SIG-M5 (cell line): ENCODE measurements at regions not wholly inside any gene's neighbourhood (a gene's known extent, or its start where the extent isn't known, plus 50 kb on each side); places are given as distances from the start of the nearest gene placed in this dataset.

Experiments used
- DNase-seq: peaks from one replicate; lab custom pipeline; 2025; lab: John Stamatoyannopoulos, UW

DNA sequence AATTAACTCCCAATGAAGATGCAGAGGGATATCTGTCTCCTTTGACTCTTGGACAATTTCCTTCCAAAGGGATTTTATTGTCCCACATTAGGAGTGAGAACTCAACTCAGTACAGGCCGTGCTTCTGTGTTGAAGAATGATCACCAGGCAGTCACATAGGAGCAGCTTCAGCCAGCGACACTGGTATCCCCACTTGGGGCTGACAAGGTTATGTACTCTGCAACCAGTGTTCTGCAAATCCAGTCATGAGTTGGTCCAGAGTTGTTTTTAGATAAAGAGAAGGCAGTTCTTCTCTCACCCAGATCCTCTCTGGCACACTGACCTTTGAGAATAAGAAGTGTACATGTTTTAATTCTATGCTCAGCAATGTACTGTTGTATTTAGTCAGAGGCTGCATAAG lies 415.8 kb downstream of the SETD4 start:
- DNase-seq = no peak

DNA sequence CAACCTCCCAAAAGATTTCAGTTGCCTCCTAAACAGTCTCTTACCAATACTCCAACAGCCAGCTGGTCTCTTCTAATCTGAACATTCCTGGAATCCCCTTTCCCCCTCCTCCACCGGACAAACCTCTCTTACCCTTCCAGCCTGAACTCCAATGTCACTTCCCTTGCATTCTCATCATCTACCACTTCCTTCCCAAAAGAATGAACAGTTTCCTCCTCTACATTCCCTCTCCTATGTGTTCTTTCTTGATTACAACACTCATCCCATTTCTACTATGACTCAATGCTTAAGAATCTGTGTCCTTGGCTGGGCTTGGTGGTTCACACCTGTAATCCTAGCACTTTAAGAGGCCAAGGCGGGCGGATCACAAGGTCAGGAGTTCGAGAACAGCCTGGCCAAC lies 417.1 kb downstream of the SETD4 start:
- DNase-seq = no peak

DNA sequence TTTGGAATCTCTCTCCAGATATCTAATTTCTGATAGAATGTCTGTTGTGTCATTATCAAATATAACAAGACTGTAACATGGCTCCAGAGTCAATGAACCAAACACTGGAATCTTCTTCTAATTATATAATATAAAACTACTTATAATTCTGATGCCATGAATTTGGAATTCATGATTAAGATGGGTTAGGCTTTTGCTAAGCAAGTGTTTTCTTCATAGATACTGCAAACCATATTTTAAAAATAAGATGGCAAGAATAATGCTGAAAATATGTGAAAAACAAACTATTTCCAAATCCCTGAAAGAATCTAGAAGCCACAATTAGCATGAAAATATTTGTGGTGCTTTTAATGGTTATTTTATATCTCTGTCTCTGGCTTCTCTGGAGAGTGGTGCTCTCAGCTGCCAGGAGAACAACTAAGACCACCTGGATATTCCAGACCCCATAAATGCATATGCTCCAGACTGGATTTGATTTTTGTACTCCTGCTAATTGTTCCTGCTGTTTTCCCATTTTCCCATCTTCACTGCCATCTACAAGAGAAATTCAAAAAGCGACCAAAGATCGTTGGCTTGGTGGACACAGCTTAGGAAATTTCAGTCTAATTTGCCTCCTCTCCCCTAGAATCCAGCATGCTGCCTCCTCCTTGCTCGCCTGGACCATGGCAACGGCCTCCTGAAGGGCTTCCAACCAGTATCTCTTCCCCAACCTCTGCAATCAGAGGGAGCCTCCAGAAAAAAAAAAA lies 418.9 kb downstream of the SETD4 start:
- no peak for DNase-seq

DNA sequence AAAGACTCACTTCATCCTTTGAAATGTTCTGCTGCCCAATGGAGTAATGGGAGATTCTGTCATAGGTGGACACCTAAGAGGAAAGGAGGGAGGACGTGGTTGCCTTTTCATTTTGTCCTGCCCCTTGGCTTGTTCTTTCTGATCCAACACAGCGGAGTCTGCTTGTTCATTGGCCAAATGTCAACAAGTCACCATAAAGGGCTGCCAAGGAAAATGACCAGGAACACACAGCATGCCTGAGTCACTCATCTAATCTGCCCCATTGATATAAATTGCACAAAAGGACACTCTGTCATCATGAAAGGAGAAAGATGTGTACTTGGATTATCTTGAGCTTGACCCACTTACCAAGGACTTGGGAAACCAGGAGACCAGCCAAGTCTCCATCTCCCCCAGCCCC lies 422.9 kb downstream of the SETD4 start:
- no peak for DNase-seq

DNA sequence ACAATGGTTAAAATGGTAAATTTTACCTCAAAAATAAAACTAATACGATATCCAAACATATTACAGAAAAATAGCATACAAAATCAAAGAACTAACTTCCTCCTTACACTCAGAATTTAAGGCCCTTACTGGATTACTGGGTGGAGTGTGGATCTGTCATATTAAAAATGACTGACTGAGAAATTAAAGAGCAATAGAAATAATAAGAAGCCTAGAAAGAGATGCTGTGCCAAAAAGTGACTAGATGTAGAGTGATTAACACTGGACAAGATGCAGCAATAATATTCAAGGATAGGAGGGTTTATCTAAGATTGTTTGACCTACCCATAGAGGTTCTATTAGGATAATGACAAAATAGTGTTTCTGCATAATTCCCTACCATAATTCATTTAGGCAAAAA lies 424.3 kb downstream of the SETD4 start:
- no peak for DNase-seq

DNA sequence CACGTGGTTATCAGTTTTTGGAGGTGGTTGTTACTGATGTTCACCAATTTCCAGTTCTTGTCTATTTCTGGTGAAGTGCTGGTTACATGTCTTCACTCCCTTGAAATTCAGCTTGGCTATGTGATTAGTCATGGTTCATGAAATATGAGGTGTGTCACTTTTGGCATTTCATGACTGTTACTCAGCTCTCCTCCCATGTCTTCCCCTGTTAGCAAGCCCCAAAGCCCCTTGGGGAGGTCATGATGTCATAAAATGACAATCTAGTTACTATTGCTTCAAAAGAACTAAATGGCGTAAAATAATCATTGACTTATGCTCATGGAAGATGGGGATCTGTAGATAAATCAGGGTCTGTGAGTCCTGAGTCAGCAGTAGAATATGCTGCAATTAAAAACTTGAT lies 425.1 kb downstream of the SETD4 start:
- no peak for DNase-seq

DNA sequence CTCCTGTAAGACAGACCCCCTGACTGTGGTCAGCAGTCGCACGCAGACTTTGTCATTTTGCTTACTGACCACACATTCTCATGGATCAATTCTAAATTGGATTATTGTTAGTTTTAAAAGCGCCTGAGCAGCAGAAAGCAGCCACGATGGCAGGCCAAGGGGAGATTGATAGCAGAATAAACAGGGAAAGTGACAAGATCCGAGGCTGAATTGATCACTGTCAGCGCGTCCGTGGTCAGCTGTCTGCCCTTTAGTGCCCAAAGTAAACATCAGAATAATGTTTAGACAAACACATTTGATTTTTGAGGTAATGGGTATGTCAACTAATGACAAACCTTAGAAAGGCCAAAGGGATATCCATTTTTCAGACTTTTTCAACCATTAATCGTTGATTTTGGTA lies 426.8 kb downstream of the SETD4 start:
- no peak for DNase-seq

DNA sequence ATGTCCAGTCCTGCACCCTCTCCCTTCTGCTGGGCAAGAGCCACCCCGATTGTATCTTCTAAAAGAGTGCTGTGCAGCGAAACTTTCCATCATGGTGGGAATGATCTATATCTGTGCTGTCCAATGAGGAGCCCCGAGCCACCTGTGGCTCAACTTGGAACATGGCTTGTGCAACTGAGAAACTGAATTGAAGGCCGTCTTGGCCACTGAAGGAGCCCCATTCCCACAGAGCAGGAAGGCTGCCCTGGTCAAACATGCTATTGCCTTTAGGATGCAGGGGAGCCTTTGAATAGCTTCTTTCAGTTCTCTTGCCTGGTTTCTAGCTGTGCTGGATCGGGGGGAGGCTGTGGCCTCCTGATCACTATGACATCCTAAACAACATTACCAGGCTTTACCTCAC lies 427.6 kb downstream of the SETD4 start:
- DNase-seq = no peak

DNA sequence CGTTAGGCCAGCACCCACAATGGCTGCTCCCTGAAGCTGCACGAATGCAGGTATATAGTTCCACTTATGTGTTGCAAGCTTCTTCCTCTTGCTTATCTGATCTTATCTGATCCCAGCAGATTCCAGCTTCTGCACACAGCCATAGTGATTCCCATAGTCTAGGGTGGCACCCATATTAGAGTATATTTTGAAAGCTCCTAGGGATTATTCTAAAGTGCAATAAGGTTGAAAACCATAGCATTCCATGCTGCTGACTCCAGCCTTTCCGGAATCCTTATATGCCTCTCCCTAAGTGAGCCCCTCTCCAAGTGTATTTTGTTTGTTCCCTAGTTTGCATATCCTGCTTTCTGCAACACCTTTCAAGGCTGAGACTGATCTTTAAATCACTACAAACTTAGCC lies 432.0 kb downstream of the SETD4 start:
- DNase-seq = no peak

DNA sequence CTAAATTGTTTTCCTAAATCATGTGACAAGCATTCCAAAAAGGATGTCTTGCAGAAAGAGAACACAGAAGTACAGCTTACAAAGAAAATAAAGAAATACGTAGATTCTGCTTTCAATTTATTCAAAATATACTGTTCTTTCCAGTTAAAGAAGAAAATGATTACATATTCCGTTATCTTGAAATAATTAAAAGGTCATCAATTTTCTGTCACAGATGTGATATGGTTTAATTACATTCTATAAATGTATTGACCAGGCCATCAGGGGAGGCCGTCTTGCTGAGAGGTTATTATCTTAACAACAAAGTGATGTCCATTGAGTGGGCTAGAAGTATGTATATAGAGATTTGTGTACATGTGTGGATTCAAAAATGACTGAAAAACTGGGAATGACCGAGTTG lies 432.9 kb downstream of the SETD4 start:
- DNase-seq = no peak

DNA sequence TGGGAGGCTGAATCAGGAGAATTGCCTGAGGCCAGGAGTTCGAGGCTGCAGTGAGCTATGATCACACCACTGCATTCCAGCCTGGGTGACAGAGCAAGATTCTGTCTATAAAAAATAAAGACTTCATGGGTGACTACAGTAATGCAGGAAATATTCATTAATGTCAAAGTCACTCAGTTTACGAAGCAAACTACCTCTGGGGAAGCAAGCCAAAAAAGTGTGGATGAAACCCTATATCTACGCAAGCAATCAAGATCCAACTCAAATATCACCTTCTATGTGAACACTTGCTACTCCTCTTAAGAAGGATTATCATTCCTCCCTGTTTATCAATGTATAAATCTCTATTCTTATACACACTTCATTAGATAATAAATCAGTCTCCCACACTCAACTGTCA lies 434.8 kb downstream of the SETD4 start:
- DNase-seq = no peak

DNA sequence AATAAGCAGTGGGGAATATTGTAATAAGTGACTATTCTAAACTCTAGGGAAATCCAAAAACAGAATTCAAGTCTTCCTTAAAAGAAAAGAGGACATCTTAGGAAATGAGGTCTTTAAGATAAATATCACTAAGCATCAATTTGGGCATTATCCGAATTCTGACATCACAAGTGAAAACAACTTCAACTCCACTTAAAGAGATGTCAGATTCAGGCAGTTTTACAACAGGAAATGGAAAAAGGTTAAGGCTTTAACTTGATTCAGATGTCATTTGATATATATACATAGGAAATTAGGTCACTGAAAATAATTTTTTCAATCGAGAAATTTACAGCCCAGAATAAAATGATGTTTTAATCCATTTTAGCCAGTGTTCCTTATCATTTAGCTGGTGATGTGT lies 435.4 kb downstream of the SETD4 start:
- DNase-seq = no peak

DNA sequence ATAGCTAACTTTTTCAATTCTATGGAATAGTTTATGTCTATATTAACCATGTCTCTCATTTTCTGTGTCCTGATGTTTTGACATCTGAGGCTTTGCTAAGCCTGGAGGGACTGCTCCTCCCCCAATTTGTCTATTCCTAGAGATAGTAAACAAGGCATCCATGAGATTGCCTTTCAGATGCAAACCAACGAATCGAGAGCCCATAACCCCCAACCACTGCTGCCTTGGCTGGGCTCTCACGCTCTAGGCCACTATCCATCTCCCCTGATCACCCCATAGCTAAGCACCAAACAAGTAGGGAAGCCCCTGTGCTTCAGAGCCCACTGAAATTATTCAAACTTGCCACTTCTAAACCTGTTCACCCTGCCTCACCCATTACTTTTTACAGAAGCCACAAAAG lies 437.7 kb downstream of the SETD4 start:
- no peak for DNase-seq

DNA sequence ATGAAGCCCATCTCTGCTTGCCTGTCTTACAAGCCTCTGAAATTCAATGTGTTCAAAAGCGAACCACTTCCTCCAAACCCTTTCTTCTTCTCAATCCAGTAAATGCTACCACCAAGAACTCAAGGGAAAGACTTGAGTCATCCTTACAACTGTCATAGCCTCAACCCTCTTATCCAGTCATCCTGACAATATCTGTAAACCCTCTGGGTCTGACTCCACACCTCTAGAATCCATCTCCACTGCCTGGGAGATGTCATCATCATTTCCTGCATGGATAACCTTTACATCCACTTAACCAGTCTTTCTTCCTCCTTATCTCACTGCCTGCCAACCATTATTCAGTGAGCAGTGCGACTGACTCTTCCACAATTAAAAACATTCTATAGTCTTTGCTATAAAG lies 441.1 kb downstream of the SETD4 start:
- DNase-seq = no peak

DNA sequence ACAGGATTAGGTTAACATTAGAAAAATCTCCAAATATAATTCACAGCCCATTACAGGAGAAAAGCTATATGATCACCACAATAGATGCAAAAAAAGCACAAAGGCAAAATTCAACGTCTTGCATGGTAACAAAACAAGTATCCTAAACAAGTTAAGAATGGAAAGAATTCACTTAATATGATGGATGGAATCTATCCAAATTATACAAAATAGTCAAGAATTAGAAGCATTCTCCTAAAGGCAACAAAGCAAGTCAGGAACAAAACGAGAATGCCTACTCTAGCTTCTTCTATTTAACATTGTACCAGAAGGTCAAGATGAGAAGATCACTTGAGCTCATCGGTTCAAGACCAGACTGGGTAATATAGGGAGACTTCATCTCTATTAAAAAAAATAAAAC lies 442.8 kb downstream of the SETD4 start:
- no peak for DNase-seq

DNA sequence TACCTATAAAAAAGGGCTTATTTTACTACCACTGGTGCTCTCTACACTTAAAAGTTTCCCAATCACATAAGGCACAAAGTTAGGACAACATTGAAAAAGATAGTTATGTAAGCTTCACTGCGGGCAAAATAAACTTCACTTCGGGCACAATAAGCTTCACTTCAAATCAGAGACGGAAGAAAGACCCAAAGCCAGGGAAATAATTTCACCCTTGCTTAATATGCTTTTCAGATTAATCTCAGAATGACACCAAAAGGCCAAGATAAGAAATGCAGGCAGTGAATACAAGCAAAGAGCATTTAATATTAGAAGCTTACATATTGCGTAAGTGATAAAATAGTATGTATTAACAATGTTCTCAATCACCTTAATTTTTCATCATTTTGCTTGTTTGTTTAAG lies 444.2 kb downstream of the SETD4 start:
- no peak for DNase-seq

DNA sequence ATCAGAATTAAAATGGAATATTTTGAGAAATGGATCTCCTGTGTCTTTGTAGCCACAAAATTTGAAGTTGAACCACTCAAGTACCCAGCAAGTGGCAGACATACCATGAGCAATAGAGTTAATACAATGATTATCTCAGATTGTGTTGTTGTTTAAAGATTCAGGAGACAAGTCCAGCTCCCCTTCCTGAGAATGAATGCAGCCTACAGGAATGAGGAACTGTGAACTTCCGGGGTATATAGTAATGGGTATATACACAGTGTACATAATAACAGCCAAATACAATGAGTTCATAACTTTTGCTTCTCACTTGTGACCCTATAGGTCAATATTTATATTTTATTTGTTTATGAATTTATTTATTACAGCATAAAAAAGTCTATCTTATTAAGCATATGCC lies 445.0 kb downstream of the SETD4 start:
- DNase-seq = no peak

DNA sequence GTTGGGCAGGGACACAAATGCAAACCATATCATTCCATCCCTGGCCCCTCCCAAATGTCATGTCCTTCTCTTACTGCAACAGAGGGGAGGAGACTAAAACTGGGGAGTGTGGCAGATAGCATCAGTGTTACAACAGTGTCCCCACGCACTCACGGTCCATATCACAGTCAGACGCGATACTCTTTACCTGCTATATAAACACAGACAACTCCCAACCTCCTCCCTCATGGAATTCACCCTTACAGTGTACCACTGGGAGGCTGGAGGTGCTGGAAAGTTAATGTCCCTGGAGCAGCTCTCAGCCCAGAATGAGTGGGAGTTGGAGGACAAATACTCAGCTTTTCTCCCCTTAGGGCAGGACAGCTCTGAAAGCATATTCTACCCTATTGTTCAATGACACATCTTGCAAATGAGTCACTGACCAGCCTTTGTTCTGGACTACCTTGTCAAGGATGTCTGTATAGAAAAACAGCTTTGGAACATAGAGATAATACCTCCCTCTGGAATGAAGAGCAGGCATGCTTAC lies 445.9 kb downstream of the SETD4 start:
- DNase-seq = no peak

DNA sequence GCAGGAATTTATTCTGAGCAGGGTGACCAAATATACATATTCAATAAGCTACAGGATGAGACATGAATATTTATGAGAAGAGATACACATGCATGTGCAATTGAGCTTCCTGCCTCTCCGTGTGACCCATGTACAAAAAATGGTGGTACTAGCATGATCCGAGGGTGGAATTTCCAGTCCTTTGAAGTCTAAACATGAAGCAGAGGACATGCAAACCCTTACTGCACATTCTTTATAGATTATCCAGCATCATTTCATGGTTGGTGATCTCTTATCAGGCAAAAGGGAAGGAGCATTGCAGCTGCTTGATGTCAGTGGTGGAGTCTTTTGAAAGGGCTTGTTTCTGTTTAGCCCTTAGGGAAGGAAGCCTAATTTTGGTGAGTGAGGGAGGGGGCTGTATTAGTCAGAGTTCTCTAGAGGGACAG lies 448.6 kb downstream of the SETD4 start:
- no peak for DNase-seq

DNA sequence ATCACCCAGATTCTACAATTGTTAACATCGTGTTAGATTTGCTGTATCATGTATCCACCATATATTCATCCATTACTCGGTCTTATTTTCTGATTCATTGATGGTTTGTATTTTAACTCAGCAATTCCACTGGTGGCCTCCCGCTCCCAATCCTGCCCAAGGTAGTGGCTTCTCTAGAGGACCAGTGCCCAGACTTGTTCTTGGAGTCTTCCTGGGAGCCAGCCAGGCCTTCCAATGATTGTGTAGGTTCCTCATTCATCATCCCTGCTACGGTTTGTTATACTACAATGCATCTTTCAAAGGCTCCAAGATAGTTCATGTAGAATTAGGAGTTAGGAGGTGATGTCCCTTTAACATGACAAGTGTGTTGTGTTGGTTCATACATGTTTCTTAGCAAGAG lies 451.1 kb downstream of the SETD4 start:
- DNase-seq = no peak

DNA sequence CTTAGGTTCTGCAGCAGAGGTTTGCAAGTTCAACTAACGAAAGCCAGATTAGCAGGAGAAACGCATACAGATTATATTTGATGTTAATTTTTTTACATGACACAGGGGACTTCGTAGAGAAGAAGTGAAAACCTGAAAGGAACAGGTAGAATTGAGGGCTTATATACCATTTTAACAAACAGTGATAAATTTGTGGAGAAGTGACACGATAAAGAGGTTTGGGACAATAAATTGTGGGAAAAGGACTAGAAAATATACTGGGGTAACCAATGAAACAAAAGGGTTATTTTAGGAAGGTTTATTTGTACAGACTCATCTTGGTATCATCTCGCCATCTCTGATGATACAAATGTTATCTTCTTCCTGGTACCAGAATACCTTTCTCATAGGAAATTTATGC lies 452.9 kb downstream of the SETD4 start:
- no peak for DNase-seq

DNA sequence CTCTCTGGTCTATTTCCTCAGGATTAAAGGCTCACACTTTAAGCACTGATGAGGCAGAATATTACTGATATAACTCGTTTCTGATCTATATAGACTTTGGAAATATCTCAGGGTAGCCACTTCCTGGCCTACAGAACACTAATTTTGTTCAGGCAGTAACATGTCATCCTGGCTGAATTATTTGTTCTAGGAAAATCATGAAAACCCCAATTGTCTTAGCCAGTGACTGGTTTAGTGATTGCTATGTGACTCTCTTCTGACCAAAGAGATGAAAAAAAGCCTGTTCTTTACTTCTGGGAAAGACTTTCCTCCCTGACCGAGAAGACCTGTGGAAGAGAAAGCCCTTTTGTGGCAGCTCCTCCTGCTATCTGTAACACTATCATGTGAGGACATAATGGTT lies 453.7 kb downstream of the SETD4 start:
- DNase-seq = no peak

DNA sequence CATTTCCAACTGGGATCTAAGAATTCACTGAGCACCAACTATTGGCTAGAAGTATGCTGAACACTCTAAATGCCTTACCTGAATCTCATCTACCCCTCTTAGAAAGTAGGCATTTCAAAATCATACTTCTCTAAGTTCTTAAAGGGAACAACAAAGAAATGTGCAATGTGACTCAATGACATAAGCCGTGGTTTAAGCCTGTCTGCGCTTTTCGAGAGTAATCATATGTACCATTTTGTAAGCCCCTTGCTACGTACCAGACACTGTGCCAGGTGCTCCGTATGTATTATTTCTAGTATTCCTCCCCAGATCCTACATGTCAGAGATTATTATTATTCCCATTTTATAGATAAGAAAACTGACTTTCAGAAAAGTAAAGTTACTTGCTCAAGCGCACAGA lies 454.2 kb downstream of the SETD4 start:
- no peak for DNase-seq

DNA sequence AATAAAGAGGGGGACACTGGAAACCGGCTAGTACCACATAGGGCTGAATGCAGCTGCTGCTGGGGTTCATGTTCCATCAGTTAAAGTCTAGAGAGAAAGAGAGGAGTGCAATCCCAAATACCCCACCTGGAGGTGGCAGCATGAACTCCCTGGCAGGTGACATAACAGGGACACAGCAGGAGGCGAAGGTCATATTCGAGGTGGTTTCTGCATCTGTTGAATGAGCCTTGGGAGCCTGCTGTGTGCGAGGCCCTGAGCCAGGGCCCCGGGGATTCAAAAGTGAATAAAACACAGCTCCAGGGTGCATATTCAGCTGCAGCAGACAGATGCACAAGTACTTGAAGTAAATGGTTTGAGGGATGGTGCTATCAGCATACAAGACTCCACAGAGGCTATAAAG lies 456.8 kb downstream of the SETD4 start:
- DNase-seq = no peak
